Spleen (tissue), 7 donors: ENCODE measurements at regions not wholly inside any gene's neighbourhood (a gene's known extent, or its start where the extent isn't known, plus 50 kb on each side); places are given as distances from the start of the nearest gene placed in this dataset.

ENCODE experiments used
- CTCF ChIP-seq, 11 experiments: fragments of 200-600 bp in 7 of 11; fragments of 450-650 bp in 4 of 11; sonication (generic) in 4 of 11; IDR thresholded peaks in 8 of 11; conservative IDR thresholded peaks in 3 of 11; 1 replicate in 7 of 11; 2 replicates in 4 of 11; pipeline versions ENCODE4 v1.4.0 to v1.8.0; 2016 to 2021; ENCODE audit warnings: antibody characterized with exemption in 11 of 11, inconsistent platforms in 4 of 11, mild to moderate bottlenecking in 1 of 11
- POLR2A ChIP-seq, 3 donors: fragments of 450-650 bp; IDR thresholded peaks; one replicate each; pipeline ENCODE4 v1.5.1; 2017; ENCODE audit warnings: antibody characterized with exemption in 3 of 3, mild to moderate bottlenecking in 1 of 3
- POLR2AphosphoS5 ChIP-seq, 3 donors: sonication (generic); formaldehyde crosslinking; IDR thresholded peaks; one replicate each; pipeline ENCODE4 v1.5.1; 2017; ENCODE audit warnings: antibody characterized with exemption in 3 of 3
- donor health status: DM: no; HTN: no; CAD: no; lungs with moderate emphysema.
- donor health status: DM: no; HTN: no; CAD: no.
- donor health status: DM: no; HTN: no; CAD: no.

DNA sequence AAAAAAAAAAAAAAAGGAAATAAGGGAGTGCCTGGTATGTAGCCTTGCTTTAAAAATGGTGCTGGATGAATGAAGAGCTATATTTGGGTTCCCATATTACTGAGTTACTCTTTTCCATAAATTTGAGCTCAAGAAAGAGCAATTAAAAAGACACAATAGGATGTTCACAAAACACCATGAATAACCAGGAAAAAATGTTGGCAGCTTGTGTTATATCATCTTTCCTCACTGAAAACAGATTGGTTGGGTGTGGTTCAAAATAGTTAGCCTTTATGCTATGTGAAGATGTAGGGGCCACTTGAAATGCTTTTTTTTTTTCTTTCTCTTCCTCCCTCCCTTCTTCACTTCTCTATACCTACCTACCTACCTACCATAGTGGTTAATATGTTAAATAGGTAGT lies 256.9 kb downstream of the STK31 start:
- no peak for TF ChIP-seq POLR2A (IDR thresholded peaks at IDR 0.05)
- TF ChIP-seq POLR2AphosphoS5 (IDR thresholded peaks at IDR 0.05) = no peak
- TF ChIP-seq CTCF (IDR thresholded peaks at IDR 0.05 in 8 of 11, conservative IDR thresholded peaks at IDR 0.05 in 3 of 11) = no peak
